ENCODE measurements at regions not wholly inside any gene's neighbourhood (a gene's known extent, or its start where the extent isn't known, plus 50 kb on each side); places are given as distances from the start of the nearest gene placed in this dataset.

DNA sequence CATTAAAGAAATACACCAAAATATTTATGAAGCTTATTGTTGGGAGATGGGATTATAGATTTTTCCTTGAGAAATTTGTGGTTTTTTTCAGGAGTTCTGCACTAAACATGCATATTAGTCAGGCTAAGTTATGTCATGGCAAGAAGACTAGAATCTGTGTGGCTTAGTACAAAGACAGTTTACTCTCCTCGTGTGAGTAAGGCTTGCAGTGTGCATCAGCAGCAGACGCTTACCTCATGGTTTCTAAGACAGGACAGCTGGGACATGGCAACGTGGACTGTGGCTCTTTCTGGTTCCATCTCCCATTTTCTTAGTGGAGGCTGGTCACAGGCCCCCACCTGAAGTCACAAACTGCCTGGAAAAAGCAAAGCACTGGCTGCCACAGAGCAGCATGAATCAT is 429.6 kb upstream of the VSTM2A start:
- Mint-ChIP-seq H3K4me1 (no peaks in the 10 kb centered on the region), H3K27ac (no peak overlapping the region), H3K4me3 (no peak overlapping the region), H3K27me3 (ENCODE audit: low read depth) (peaks cover 1% of the 10 kb centered on the region), H3K9me3 (no peaks in the 10 kb centered on the region), H3K36me3 (no peaks in the 10 kb centered on the region)
- TF ChIP-seq, protein P1, sequence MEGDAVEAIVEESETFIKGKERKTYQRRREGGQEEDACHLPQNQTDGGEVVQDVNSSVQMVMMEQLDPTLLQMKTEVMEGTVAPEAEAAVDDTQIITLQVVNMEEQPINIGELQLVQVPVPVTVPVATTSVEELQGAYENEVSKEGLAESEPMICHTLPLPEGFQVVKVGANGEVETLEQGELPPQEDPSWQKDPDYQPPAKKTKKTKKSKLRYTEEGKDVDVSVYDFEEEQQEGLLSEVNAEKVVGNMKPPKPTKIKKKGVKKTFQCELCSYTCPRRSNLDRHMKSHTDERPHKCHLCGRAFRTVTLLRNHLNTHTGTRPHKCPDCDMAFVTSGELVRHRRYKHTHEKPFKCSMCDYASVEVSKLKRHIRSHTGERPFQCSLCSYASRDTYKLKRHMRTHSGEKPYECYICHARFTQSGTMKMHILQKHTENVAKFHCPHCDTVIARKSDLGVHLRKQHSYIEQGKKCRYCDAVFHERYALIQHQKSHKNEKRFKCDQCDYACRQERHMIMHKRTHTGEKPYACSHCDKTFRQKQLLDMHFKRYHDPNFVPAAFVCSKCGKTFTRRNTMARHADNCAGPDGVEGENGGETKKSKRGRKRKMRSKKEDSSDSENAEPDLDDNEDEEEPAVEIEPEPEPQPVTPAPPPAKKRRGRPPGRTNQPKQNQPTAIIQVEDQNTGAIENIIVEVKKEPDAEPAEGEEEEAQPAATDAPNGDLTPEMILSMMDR (IDR thresholded peaks at IDR 0.05; ENCODE audit: unreplicated experiment) = no peak
- DNase-seq (ENCODE audit: low spot score in 2 of 2, unreplicated experiment in 2 of 2) = no peak

DNA sequence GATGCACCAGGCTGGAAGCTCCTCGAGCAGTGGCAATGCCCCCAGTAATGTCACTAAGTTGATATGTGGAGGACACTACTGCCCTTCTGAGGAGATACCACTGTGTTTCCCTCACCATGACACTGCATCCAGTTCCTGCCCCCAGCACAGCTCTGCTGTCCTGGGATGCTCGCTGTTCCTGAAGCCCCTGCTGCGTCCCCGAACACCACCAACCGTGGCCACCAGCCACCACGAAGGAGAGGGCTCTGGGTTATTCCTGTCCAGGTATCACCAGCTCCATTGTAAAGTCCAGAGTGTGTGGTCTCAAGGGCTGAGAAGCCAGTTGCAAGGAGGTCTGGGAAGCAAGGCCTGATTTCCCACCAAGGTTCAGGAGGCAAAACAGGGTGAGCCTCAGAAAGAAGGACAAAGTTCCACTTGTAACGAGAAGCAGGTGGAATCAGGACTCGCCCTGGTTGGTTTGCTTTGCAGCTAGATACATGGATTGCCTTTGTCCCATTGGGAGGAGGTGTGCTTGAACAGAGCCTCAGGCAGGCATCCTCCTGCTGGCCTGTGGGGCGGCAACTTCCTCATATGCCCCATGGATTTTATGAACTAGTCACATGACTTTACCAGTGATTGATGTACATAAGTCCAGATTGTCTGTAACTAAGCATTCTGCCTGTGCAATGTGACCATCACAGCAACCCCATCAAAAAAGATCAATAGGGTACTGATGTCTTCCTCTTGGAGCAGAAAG is 427.0 kb upstream of the VSTM2A start:
- Mint-ChIP-seq H3K4me1 (no peaks in the 10 kb centered on the region), H3K27ac (no peak overlapping the region), H3K4me3 (no peak overlapping the region), H3K36me3 (no peaks in the 10 kb centered on the region), H3K9me3 (no peaks in the 10 kb centered on the region), H3K27me3 (ENCODE audit: low read depth) (peaks cover 1% of the 10 kb centered on the region)
- no peak for DNase-seq (ENCODE audit: low spot score in 2 of 2, unreplicated experiment in 2 of 2)
- TF ChIP-seq, protein P1 (IDR thresholded peaks at IDR 0.05; ENCODE audit: unreplicated experiment) = no peak

DNA sequence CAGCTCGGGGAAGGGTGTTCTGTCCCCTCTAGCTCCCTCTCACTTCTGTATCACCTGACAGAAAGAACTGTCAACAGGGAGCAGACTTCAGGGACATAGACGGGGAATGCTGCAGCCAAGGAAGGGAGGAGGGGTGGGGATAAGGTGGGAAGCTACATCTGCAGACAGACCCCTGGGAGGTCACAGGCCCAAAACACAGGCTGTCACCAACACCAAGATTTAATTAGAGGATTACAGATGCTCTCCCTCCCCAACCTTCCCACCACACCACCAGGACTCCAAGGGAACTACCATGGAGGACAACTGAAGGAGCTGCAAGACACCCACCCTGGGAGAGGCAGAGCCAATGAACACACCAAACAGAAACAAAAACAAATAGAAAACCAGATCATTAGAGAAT is 425.2 kb upstream of the VSTM2A start:
- Mint-ChIP-seq H3K27ac (no peak overlapping the region), H3K9me3 (peaks cover under 1% of the 10 kb centered on the region), H3K36me3 (no peaks in the 10 kb centered on the region), H3K27me3 (ENCODE audit: low read depth) (peaks cover 1% of the 10 kb centered on the region), H3K4me1 (no peaks in the 10 kb centered on the region), H3K4me3 (no peak overlapping the region)
- no peak for DNase-seq (ENCODE audit: low spot score in 2 of 2, unreplicated experiment in 2 of 2)
- TF ChIP-seq, protein P1 (IDR thresholded peaks at IDR 0.05; ENCODE audit: unreplicated experiment) = no peak

DNA sequence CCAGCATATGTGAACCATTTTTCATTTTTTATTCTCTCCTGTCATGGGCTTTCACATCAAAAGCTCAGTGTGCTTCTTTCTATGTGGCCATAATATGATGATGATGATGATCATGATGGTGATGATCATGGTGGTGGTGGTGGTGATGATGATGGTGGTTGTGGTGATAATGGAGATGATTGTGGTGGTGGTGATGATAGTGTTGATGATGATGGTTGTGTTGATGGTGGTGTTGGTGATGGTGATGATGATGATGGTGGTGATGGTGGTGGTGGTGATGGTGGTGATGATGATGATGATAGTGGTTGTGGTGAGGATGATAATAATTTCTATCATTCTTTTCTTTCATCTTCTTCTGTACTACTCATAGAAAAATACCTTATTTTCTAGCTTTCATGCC is 413.1 kb upstream of the VSTM2A start:
- no peak for DNase-seq (ENCODE audit: low spot score in 2 of 2, unreplicated experiment in 2 of 2)
- no peaks in the 10 kb centered on the region for H3K4me1 Mint-ChIP-seq
- no peak overlapping the region for H3K4me3 Mint-ChIP-seq
- H3K9me3 Mint-ChIP-seq = peaks cover 29% of the 10 kb centered on the region
- no peaks in the 10 kb centered on the region for H3K36me3 Mint-ChIP-seq
- H3K27me3 Mint-ChIP-seq (ENCODE audit: low read depth) = no peaks in the 10 kb centered on the region
- H3K27ac Mint-ChIP-seq = no peak overlapping the region
- TF ChIP-seq, protein P1 (IDR thresholded peaks at IDR 0.05; ENCODE audit: unreplicated experiment) = no peak

DNA sequence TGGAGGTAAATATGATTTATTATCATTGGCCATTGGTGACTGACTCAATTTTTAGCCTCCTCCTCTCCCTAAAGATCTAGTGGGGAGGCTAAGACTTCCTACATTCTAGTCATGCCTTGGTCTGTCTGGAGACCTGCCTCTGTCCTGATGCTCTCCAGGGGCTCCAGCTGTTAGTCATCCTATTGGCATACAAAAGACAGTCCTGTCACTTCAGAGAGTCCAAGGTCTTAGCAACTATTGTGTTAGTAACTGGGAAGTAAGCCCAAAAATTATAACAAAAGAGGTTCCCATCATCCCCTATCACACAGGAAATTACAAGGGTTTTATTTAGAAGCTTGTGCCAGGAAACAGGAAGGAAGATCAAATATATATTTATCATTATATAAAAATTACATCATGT is 400.6 kb upstream of the VSTM2A start:
- DNase-seq (ENCODE audit: low spot score in 2 of 2, unreplicated experiment in 2 of 2) = no peak
- no peaks in the 10 kb centered on the region for H3K27me3 Mint-ChIP-seq (ENCODE audit: low read depth)
- H3K36me3 Mint-ChIP-seq = no peaks in the 10 kb centered on the region
- H3K4me1 Mint-ChIP-seq = no peaks in the 10 kb centered on the region
- peaks cover 5% of the 10 kb centered on the region for H3K9me3 Mint-ChIP-seq
- TF ChIP-seq, protein P1 (IDR thresholded peaks at IDR 0.05; ENCODE audit: unreplicated experiment) = no peak
- H3K27ac Mint-ChIP-seq = no peak overlapping the region
- H3K4me3 Mint-ChIP-seq = no peak overlapping the region

Data from mesothelial cell of epicardium (in vitro differentiated cells).